IMR-90 (cell line): ENCODE measurements at regions not wholly inside any gene's neighbourhood (a gene's known extent, or its start where the extent isn't known, plus 50 kb on each side); places are given as distances from the start of the nearest gene placed in this dataset.
A peak's percentile ranks its signal among the peaks of the same experiment; 100 is the strongest.

Source experiments
- ATAC-seq: fragments of 200-7000 bp; cut with Tn5 transposase; 2 replicates; pipeline ENCODE4 v1.9.1; 2020; ENCODE audit warnings: low read depth, mild to moderate bottlenecking, moderate library complexity
- BruUV-seq: library from RNA; stranded (reverse); fragments of 400-500 nt; replicated peaks from 2 replicates; lab custom pipeline; 2021; lab: Mats Ljungman, UMichigan
- CTCF ChIA-PET: fragments of 300-600 bp; formaldehyde crosslinking; extraction: SDS; loops from one replicate; lab custom pipeline; 2021; ENCODE audit warnings: antibody characterized with exemption; lab: Yijun Ruan, JAX
- POLR2A ChIA-PET: fragments of 300-600 bp; sonication (Branson Sonifier 250); formaldehyde crosslinking; loops from one replicate; lab custom pipeline; 2022; ENCODE audit warnings: antibody characterized with exemption; ENCODE audit not compliant: unreplicated experiment; lab: Charles Lee
- DNase-seq: peaks from one replicate; pipeline ENCODE4 v3.0.0; 2013
- H2AFZ ChIP-seq: replicated peaks from 2 replicates; pipeline ENCODE3; 2013; ENCODE audit warnings: low read length, mild to moderate bottlenecking; ENCODE audit not compliant: poor library complexity
- H2AK5ac ChIP-seq: 2 replicates; pipeline ENCODE4 v1.6.1; 2013; ENCODE audit warnings: low read depth, low read length, inconsistent platforms
- H2AK9ac ChIP-seq: replicated peaks from 2 replicates; pipeline ENCODE3; 2013; ENCODE audit warnings: mild to moderate bottlenecking, low read depth, low read length, moderate library complexity; ENCODE audit not compliant: poor library complexity
- H2BK120ac ChIP-seq: 2 replicates; pipeline ENCODE4 v1.6.1; 2013; ENCODE audit warnings: low read depth, low read length, inconsistent platforms
- H2BK15ac ChIP-seq: 3 replicates; pipeline ENCODE4 v1.6.1; 2013; ENCODE audit warnings: low read depth, low read length, inconsistent platforms
- H2BK20ac ChIP-seq: 2 replicates; pipeline ENCODE4 v1.6.1; 2013; ENCODE audit warnings: low read depth, mild to moderate bottlenecking, inconsistent platforms, low read length, moderate library complexity
- H2BK5ac ChIP-seq: 2 replicates; pipeline ENCODE4 v1.6.1; 2013; ENCODE audit warnings: mild to moderate bottlenecking, low read depth, low read length, inconsistent platforms; ENCODE audit not compliant: poor library complexity, severe bottlenecking
- H3K14ac ChIP-seq: replicated peaks from 2 replicates; pipeline ENCODE4 v1.6.1; 2013; ENCODE audit warnings: low read depth, low read length, inconsistent platforms
- H3K18ac ChIP-seq: 2 replicates; pipeline ENCODE4 v1.6.1; 2013; ENCODE audit warnings: low read depth, low read length, control low read depth
- H3K23ac ChIP-seq: 2 replicates; pipeline ENCODE4 v1.6.1; 2013; ENCODE audit warnings: low read depth, low read length, inconsistent platforms
- H3K27ac ChIP-seq: 2 replicates; pipeline ENCODE4 v1.5.1; 2013; ENCODE audit warnings: mild to moderate bottlenecking, control low read depth, low read length; ENCODE audit not compliant: insufficient read depth
- H3K27me3 ChIP-seq: 2 replicates; pipeline ENCODE4 v1.6.1; 2013; ENCODE audit warnings: low read length; ENCODE audit not compliant: control insufficient read depth, insufficient read depth
- H3K36me3 ChIP-seq: 2 replicates; pipeline ENCODE4 v1.6.1; 2013; ENCODE audit warnings: low read length, mixed read lengths; ENCODE audit not compliant: control insufficient read depth, insufficient read depth
- H3K4ac ChIP-seq: 2 replicates; pipeline ENCODE4 v1.6.1; 2013; ENCODE audit warnings: low read depth, low read length, inconsistent platforms
- H3K4me1 ChIP-seq: 2 replicates; pipeline ENCODE4 v1.6.1; 2013; ENCODE audit warnings: low read length, mixed read lengths; ENCODE audit not compliant: control insufficient read depth, insufficient read depth
- H3K4me2 ChIP-seq: 2 replicates; pipeline ENCODE4 v1.6.1; 2013; ENCODE audit warnings: low read depth, mild to moderate bottlenecking, control low read depth, low read length, moderate library complexity
- H3K4me3 ChIP-seq: 2 replicates; pipeline ENCODE4 v1.5.1; 2013; ENCODE audit warnings: low read depth, mild to moderate bottlenecking, control low read depth, low read length, moderate library complexity; ENCODE audit not compliant: insufficient read depth
- H3K56ac ChIP-seq: 2 replicates; pipeline ENCODE4 v1.6.1; 2013; ENCODE audit warnings: low read length, inconsistent platforms; ENCODE audit not compliant: insufficient read depth; ENCODE audit errors: extremely low read depth
- H3K79me1 ChIP-seq, 2 experiments: 2 replicates each; pipeline ENCODE4 v1.6.1; 2013; ENCODE audit warnings: low read length in 2 of 2, inconsistent platforms in 1 of 2, low read depth in 1 of 2
- H3K9ac ChIP-seq: 2 replicates; pipeline ENCODE4 v1.6.1; 2013; ENCODE audit warnings: low read depth, low read length, control low read depth
- H3K9me1 ChIP-seq: 2 replicates; pipeline ENCODE4 v1.6.1; 2013; ENCODE audit warnings: low read length, inconsistent platforms; ENCODE audit not compliant: insufficient read depth
- H3K9me3 ChIP-seq: 2 replicates; pipeline ENCODE4 v1.6.1; 2013; ENCODE audit warnings: low read length; ENCODE audit not compliant: control insufficient read depth, insufficient read depth
- H4K20me1 ChIP-seq: 2 replicates; pipeline ENCODE4 v1.6.1; 2013; ENCODE audit warnings: low read length, inconsistent platforms; ENCODE audit not compliant: insufficient read depth
- H4K5ac ChIP-seq: 2 replicates; pipeline ENCODE4 v1.6.1; 2013; ENCODE audit warnings: mild to moderate bottlenecking, low read depth, low read length, control low read depth
- H4K8ac ChIP-seq, 2 experiments: 2 replicates each; pipeline ENCODE4 v1.6.1; 2013; ENCODE audit warnings: low read depth in 2 of 2, low read length in 2 of 2, control low read depth in 1 of 2, inconsistent platforms in 1 of 2
- H4K91ac ChIP-seq: 2 replicates; pipeline ENCODE4 v1.6.1; 2013; ENCODE audit warnings: low read depth, low read length, inconsistent platforms; ENCODE audit not compliant: insufficient read depth
- FOS ChIP-seq: fragments of 150-350 bp; IDR thresholded peaks from 2 replicates; pipeline ENCODE4 v1.6.1; 2016; ENCODE audit warnings: low read depth, low read length
- USF2 ChIP-seq: fragments of 150-350 bp; IDR thresholded peaks from 2 replicates; pipeline ENCODE4 v1.6.1; 2017; ENCODE audit warnings: mild to moderate bottlenecking, antibody characterized with exemption, low read length, low read depth
- WGBS, 2 experiments: methylation state at CpG; one replicate each; pipeline versions ENCODE4 v1.1.5 to v1.1.7; 2013; ENCODE audit warnings: missing lambda C conversion rate in 2 of 2; ENCODE audit not compliant: insufficient read length in 1 of 2; ENCODE audit errors: extremely low coverage in 2 of 2; 5-methylcytosine and 5-hydroxymethylcytosine counted together
- dilution Hi-C: fragments of 300-500 bp; cut with HindIII; formaldehyde crosslinking; loops from one replicate; pipeline ENCODE4 v1.14.3; 2018; ENCODE audit warnings: low sequenced_read_pairs; ENCODE audit not compliant: unreplicated experiment
- in situ Hi-C: fragments of 300-500 bp; cut with MboI; formaldehyde crosslinking; loops from 3 replicates; pipeline ENCODE4 v1.14.3; 2019; ENCODE audit warnings: low sequenced_read_pairs, inconsistent platforms, mixed read lengths
- intact Hi-C: fragments of 100-400 bp; cut with micrococcal nuclease; formaldehyde crosslinking; loops from 2 replicates; pipeline ENCODE4 v1.10.0; 2022

DNA sequence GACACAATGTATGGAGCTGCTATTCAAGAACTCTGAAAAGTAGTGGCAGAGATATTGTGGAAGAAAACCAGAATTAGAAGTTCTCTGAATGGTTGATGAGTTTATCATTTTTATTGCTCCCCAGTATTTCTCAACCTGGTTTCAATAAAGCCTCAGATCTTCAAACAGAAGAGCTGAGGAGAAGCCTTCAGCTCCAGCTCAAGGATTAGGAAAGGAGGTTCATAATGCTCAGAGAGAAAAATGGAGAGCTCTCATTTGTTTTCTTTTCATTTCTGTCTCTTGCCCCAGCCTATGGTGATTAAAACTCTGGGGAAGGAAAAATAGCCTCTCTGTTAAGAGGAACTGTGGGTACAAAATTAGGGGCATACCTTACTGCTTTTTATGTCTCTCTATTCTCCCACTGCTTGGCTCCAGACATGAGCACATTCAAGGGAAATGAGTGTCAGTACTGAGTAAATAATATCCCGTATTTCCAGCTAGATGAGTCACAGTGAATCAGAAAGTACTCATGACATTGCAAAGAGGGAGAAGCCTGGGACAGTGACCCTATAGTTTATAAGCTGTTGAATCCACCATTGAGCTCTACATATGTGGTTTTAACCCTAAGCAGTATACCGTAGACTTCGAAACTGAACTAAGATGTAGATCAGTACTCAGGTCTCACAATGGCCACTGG is 138.1 kb downstream of the EMB start:
- no peak overlapping the region for H3K4me3 ChIP-seq
- no peak overlapping the region for H3K56ac ChIP-seq
- intact Hi-C loops = no loop called here
- H2AFZ ChIP-seq = no peak overlapping the region
- H3K9ac ChIP-seq = no peak overlapping the region
- H4K91ac ChIP-seq = no peak overlapping the region
- no peak overlapping the region for H2AK5ac ChIP-seq
- no peaks in the 10 kb centered on the region for H3K36me3 ChIP-seq
- no peak overlapping the region for H4K5ac ChIP-seq
- no peak overlapping the region for H3K14ac ChIP-seq
- ChIA-PET CTCF (no interaction called here), POLR2A (no interaction called here)
- BruUV-seq = no TSS peak
- H2AK9ac ChIP-seq = no peak overlapping the region
- no peaks in the 10 kb centered on the region for H3K79me1 ChIP-seq
- H3K4me2 ChIP-seq = no peak overlapping the region
- DNase-seq (peak; percentile 47), ATAC-seq (peak; percentile 40; the same call in 1 of the 2 replicates)
- dilution Hi-C loops = no loop called here
- no peak overlapping the region for H2BK5ac ChIP-seq
- H2BK15ac ChIP-seq = no peak overlapping the region
- no peaks in the 10 kb centered on the region for H3K9me3 ChIP-seq
- no peak overlapping the region for H3K4ac ChIP-seq
- in situ Hi-C loops = no loop called here
- no peak overlapping the region for H4K8ac ChIP-seq
- H2BK20ac ChIP-seq = no peak overlapping the region
- no CpG with 5 or more reads among the region's 3 CpGs for WGBS, 2 experiments
- TF ChIP-seq FOS (peak; percentile 17; the same call in 1 of the 2 replicates), USF2 (no peak)
- H4K20me1 ChIP-seq = no peaks in the 10 kb centered on the region
- H3K27me3 ChIP-seq = no peaks in the 10 kb centered on the region
- no peak overlapping the region for H3K18ac ChIP-seq
- no peaks in the 10 kb centered on the region for H3K4me1 ChIP-seq
- no peaks in the 10 kb centered on the region for H3K9me1 ChIP-seq
- no peak overlapping the region for H3K27ac ChIP-seq
- H3K23ac ChIP-seq = no peak overlapping the region
- H2BK120ac ChIP-seq = no peak overlapping the region
